ENCODE measurements at regions not wholly inside any gene's neighbourhood (a gene's known extent, or its start where the extent isn't known, plus 50 kb on each side); places are given as distances from the start of the nearest gene placed in this dataset.
A peak's percentile ranks its signal among the peaks of the same experiment; 100 is the strongest.

- Histone ChIP-seq H4K20me1 (ENCODE audit: insufficient read depth, low read length) (no peaks in the 10 kb centered on the region), H3K27ac (ENCODE audit: low read length) (no peak overlapping the region), H3F3A (ENCODE audit: insufficient read depth, low read length) (peaks cover 13% of the 10 kb centered on the region; the same call in 1 of the 2 replicates), H3K4me1 (ENCODE audit: low read length) (0 out of 2 replicates have a peak, but pooled peaks cover 6% of the 10 kb centered on the region), H3K9me2 (replicated peaks; ENCODE audit: insufficient read depth, low read length) (no peaks in the 10 kb centered on the region), H2AFZ (ENCODE audit: low read length) (no peak overlapping the region), H3K79me2 (ENCODE audit: low read length) (no peaks in the 10 kb centered on the region), H3K36me3 (replicated peaks; ENCODE audit: insufficient read depth, low read length) (no peaks in the 10 kb centered on the region), H3K9ac (ENCODE audit: low read length) (no peak overlapping the region), H3K4me2 (ENCODE audit: low read depth, low read length) (no peak overlapping the region), H3K27me3 (replicated peaks; ENCODE audit: insufficient read depth, low read length) (no peaks in the 10 kb centered on the region), H3K9me3 (replicated peaks; ENCODE audit: insufficient read depth, low read length) (no peaks in the 10 kb centered on the region), H3K4me3 (ENCODE audit: low read length) (no peak overlapping the region)
- TF ChIP-seq EZH2 (optimal IDR thresholded peaks at IDR 0.05; ENCODE audit: low read depth, low read length) (no peak), EZH2phosphoT487 (IDR thresholded peaks at IDR 0.05; ENCODE audit: low read length) (no peak), CTCF (IDR thresholded peaks at IDR 0.05; ENCODE audit: low read length) (no peak)
- no peak for DNase-seq
These were observed 558.4 kb downstream of the PRDM9 start for GRCh38 chr5:24065779-24066178.

GRCh38 chr5:24067208-24067607 lies 559.8 kb downstream of the PRDM9 start:
- H3K9me2 ChIP-seq (replicated peaks; ENCODE audit: insufficient read depth, low read length): no peaks in the 10 kb centered on the region
- H3K4me3 ChIP-seq (ENCODE audit: low read length): no peak overlapping the region
- H3F3A ChIP-seq (ENCODE audit: insufficient read depth, low read length): peaks cover 13% of the 10 kb centered on the region; the same call in 1 of the 2 replicates
- 0 out of 2 replicates have a peak, but pooled peaks cover 6% of the 10 kb centered on the region for H3K4me1 ChIP-seq (ENCODE audit: low read length)
- no peak for TF ChIP-seq CTCF (IDR thresholded peaks at IDR 0.05; ENCODE audit: low read length)
- TF ChIP-seq EZH2phosphoT487 (IDR thresholded peaks at IDR 0.05; ENCODE audit: low read length): no peak
- no peak for TF ChIP-seq EZH2 (optimal IDR thresholded peaks at IDR 0.05; ENCODE audit: low read depth, low read length)
- no peaks in the 10 kb centered on the region for H4K20me1 ChIP-seq (ENCODE audit: insufficient read depth, low read length)
- H3K27me3 ChIP-seq (replicated peaks; ENCODE audit: insufficient read depth, low read length): no peaks in the 10 kb centered on the region
- peak overlapping the region; percentile 9; the same call in 1 of the 2 replicates for H3K27ac ChIP-seq (ENCODE audit: low read length)
- no peaks in the 10 kb centered on the region for H3K9me3 ChIP-seq (replicated peaks; ENCODE audit: insufficient read depth, low read length)
- no peak overlapping the region for H2AFZ ChIP-seq (ENCODE audit: low read length)
- peak; percentile 77 for DNase-seq
- H3K36me3 ChIP-seq (replicated peaks; ENCODE audit: insufficient read depth, low read length): no peaks in the 10 kb centered on the region
- no peak overlapping the region for H3K9ac ChIP-seq (ENCODE audit: low read length)
- no peaks in the 10 kb centered on the region for H3K79me2 ChIP-seq (ENCODE audit: low read length)
- peak overlapping the region; percentile 5; the same call in 1 of the 2 replicates for H3K4me2 ChIP-seq (ENCODE audit: low read depth, low read length)

GRCh38 chr5:24068524-24068923 lies 561.1 kb downstream of the PRDM9 start:
- no peak overlapping the region for H3K4me2 ChIP-seq (ENCODE audit: low read depth, low read length)
- no peak for TF ChIP-seq EZH2phosphoT487 (IDR thresholded peaks at IDR 0.05; ENCODE audit: low read length)

GRCh38 chr5:24073107-24073506 lies 565.7 kb downstream of the PRDM9 start:
- Histone ChIP-seq H3K9me3 (replicated peaks; ENCODE audit: insufficient read depth, low read length) (no peaks in the 10 kb centered on the region), H3K4me3 (ENCODE audit: low read length) (no peak overlapping the region), H3K36me3 (replicated peaks; ENCODE audit: insufficient read depth, low read length) (no peaks in the 10 kb centered on the region), H3F3A (ENCODE audit: insufficient read depth, low read length) (no peaks in the 10 kb centered on the region), H3K27me3 (replicated peaks; ENCODE audit: insufficient read depth, low read length) (no peaks in the 10 kb centered on the region), H3K4me1 (ENCODE audit: low read length) (no peaks in the 10 kb centered on the region), H3K79me2 (ENCODE audit: low read length) (no peaks in the 10 kb centered on the region), H3K9me2 (replicated peaks; ENCODE audit: insufficient read depth, low read length) (no peaks in the 10 kb centered on the region), H3K9ac (ENCODE audit: low read length) (no peak overlapping the region), H3K4me2 (ENCODE audit: low read depth, low read length) (no peak overlapping the region), H2AFZ (ENCODE audit: low read length) (no peak overlapping the region), H3K27ac (ENCODE audit: low read length) (no peak overlapping the region), H4K20me1 (ENCODE audit: insufficient read depth, low read length) (no peaks in the 10 kb centered on the region)
- TF ChIP-seq EZH2phosphoT487 (IDR thresholded peaks at IDR 0.05; ENCODE audit: low read length): no peak
- no peak for TF ChIP-seq CTCF (IDR thresholded peaks at IDR 0.05; ENCODE audit: low read length)
- no peak for TF ChIP-seq EZH2 (optimal IDR thresholded peaks at IDR 0.05; ENCODE audit: low read depth, low read length)
- DNase-seq: no peak

More at GRCh38 chr5:24068524-24068923, 561.1 kb downstream of the PRDM9 start:
- no peak overlapping the region for H3K4me3 ChIP-seq (ENCODE audit: low read length)
- no peaks in the 10 kb centered on the region for H3K27me3 ChIP-seq (replicated peaks; ENCODE audit: insufficient read depth, low read length)
- H3K9me3 ChIP-seq (replicated peaks; ENCODE audit: insufficient read depth, low read length): no peaks in the 10 kb centered on the region
- no peaks in the 10 kb centered on the region for H3K79me2 ChIP-seq (ENCODE audit: low read length)
- H4K20me1 ChIP-seq (ENCODE audit: insufficient read depth, low read length): no peaks in the 10 kb centered on the region
- no peaks in the 10 kb centered on the region for H3K36me3 ChIP-seq (replicated peaks; ENCODE audit: insufficient read depth, low read length)
- H3K9me2 ChIP-seq (replicated peaks; ENCODE audit: insufficient read depth, low read length): no peaks in the 10 kb centered on the region
- peaks cover 13% of the 10 kb centered on the region; the same call in 1 of the 2 replicates for H3F3A ChIP-seq (ENCODE audit: insufficient read depth, low read length)
- H3K9ac ChIP-seq (ENCODE audit: low read length): no peak overlapping the region
- no peak overlapping the region for H2AFZ ChIP-seq (ENCODE audit: low read length)
- no peak overlapping the region for H3K27ac ChIP-seq (ENCODE audit: low read length)
- H3K4me1 ChIP-seq (ENCODE audit: low read length): 0 out of 2 replicates have a peak, but pooled peaks cover 6% of the 10 kb centered on the region
- no peak for DNase-seq

Measured in MM.1S (cell line).